HG02642 (cell line): ENCODE measurements at regions not wholly inside any gene's neighbourhood (a gene's known extent, or its start where the extent isn't known, plus 50 kb on each side); places are given as distances from the start of the nearest gene placed in this dataset.

Experiments
- ATAC-seq: cut with Tn5 transposase; IDR thresholded peaks from one replicate; pipeline ENCODE4 v1.9.1; 2021; ENCODE audit warnings: mild to moderate bottlenecking; ENCODE audit not compliant: unreplicated experiment, poor library complexity

DNA sequence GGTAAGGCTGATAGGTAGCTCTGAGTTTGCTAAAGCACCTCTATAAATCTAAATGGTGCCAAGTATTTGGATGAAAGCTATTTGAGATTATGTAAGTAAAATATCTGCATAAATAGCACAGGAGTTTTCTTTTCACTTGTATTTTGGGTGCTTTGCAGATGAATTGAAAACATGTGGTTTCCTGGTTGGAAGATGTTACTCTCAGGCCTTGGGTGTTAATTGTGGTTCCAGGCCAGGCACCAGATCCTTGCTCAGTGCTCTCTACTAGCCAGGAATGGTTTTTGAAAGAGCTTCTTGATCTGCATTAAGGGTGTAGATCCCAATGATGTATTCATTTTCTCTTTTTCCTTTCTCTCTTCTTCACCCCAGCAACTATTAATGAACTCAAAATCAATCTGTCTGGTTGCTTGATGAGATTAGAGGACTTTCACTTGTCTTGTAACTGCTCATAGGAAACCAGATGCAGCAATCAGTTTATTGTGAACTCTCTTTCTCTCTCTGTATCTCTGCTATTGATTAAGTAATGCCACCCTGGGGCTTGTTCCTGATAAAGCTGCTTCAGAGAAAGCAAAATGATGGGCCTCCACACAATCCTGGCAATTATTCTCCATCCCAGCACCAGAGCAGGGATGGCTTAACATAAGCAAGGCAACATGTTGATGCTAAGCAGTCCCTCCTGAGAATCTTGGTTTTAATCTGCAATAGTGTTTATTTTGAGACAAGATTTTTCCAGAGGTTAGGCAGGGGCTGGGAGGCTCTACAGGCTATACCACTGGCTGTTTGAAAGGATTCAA is 147.0 kb upstream of the NTM start:
- ATAC-seq = no peak

DNA sequence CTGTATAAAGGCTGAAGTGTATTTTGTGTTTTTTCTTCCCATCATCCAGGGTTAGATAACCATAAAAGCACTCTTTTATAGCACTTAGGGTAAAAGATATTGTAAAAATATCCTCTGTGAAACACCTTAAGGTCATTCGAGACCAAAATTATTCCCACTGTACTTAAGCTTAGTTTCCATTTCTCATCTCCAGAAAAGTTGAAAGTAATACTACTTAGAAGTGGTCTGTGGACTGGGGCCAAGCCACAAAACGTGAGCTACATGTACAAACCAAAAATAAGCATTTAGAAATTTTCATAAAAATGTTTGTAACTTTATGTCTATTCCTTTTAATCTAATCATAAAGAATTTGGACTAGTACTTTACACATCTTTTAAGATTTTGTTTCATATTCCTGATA is 142.0 kb upstream of the NTM start:
- no peak for ATAC-seq

DNA sequence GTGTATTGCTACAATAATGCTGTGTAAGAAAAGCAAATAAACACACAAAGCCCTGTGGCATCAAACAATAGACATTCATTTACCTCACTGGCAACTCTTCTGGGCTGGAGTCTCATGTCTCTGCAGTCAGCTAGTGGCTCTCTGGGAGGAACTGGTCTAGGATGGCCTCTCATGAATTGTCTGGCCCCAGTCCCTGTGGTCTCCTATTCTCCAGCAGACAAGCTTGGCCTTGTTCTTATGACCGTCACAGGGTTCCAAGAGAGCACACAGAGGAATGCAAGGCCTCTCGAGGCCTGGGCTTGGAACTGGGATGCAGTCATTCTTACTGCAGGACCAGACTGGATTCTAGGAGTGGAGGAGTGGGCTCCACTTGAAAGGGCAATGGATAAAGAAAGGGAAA is 141.2 kb upstream of the NTM start:
- no peak for ATAC-seq

DNA sequence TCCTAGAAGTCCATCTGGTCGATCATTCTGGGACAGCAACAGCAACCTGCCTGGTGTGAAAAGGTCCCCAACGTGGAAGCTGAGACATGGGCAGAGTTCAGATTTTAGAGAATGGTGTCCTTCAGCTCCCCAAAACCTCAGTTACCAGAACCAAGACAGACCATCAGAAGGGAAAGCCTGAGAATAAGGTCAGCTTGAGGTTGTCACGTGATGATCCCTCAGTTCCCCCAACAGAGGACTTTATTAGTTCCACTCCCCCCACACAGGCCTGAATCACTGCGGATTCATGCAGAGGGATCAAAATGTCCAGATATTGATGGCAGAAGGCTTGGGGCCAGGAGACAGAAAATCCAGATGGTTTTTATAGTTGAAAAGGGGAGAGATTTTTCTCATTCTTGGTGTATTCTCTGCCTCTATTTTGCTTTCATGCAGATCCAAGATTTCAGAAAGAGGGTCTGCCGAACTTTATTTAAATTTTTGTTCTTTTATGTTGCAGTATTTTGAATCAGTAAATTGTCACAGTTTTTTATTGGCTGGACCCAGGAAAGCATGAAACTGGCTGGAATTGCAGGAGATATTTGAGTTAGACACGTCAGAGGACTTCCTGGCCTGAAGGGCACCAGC is 139.0 kb upstream of the NTM start:
- no peak for ATAC-seq

DNA sequence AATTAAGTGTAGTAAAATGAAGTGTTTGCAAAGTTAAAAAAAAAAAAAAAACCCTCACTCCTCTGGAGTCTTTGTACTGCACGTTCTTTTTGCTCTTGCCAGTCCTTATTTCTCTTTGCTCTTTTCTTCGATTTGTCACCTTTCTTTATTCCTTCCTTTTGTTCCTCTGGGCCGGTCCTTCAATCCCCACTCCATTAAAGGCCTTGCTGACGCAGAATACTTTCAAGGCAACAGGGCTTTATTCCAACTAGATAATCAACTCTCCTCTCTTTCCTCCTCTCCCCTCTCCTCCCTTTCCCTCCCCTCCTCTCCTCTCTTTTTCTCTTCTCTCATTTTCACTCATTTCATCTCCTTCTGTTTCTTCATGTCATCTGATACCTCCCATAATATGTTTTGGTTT is 138.2 kb upstream of the NTM start:
- ATAC-seq = no peak

DNA sequence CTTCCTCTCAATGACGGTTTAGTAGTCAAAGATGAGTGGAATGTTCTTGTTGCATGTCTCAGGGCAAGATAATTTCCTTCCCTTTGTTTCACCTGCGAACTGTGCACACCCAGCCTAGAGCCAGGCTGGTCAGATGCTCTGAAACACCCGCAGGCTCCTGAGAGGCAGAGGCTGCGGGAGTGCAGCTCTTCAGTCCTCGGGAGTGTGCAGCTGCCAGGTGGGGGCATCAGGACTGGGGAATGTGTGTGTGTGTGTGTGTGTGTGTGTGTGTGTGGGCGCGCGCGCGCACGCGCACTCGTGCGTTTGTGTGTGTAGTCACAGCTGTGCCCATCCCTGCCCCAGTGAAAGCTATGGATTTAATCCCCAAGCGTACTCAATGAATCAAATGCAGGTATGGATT is 136.2 kb upstream of the NTM start:
- no peak for ATAC-seq

DNA sequence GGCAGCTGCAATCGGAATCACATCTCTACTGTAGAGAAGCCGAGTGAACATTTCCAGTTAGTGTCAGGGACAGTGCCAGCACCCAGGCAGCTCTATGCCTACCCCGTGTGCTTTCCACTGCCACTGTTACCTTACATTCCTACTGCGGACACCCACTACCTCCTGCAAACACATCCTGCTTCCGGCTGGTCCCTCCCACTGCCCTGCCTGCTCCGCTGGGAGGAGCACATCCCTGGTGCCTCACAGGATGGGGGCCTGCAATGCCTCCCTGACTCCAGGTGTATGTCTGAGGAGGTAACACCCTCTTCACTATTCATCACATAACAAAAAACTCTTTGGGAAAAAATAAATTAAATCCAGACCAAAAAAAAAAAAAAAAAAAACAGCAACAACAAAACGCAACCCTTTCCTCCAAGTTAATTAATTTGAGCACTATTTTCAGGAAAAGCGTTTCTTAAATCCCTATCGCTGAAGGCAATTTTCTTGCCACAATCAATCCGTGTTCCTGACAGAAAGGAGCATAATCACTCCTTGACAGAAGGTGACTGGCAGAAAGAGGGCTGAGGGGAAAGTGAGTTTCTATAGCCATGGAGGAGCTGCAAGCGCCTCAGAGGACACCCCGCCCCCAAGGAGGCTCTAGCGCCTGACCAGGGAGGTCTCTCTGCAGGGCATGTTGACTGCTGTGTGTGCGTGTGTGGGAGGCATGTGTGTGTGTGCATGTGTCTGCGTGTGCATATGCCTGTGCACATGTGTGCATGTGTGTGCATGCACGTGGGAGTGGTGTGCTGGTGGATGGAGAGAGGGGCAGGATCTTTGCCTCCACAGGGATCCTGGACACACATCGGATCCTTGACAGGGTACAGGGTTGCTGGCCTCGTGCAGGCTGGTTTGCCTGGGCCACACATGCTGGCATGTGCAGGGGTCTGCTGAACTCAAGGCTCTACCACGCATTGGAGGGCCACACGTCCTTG is 134.8 kb upstream of the NTM start:
- ATAC-seq = no peak

DNA sequence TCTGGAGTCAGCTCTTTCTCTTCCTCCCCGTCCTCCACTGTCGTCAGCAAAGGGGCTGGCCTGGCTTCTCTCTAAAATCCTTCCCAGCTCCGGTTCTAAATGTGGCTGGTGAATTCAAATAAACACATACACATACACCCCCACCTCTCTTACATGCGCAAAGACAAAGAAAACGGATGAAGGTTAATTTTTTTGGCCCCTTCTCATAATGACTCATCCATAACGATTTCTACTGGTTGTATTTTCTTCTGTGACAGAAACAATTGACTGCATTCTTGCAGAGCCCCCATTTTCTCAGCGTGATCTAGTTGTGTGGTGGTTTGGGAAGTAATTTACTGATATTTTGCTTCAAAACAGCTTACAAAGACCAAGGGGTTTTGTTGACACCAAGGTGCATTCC is 130.0 kb upstream of the NTM start:
- ATAC-seq = no peak

DNA sequence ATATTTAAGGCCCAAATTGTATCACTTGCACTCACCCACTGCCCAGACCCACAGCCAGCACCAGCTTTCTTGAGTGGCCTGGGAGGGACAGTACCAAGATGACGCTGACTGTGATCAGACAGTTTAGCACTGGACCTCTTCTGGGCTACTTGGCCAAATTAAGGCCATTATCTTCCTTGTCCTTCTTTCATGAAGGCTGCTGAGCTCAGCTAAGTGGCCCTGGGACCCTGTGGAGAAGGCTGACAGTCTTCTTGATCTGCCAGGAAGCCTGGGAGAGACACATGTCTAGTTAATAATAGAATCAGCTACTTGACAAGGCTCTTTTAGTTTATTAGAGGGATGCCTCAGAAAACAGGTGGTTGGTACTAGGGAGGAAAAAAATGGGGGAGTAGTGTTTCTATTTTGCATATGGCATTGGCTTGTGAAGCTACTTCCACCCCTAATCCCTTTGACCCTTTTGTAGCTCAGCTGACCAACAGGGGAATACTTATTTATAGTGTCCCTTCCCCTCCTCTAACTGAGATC is 127.9 kb upstream of the NTM start:
- ATAC-seq = no peak

DNA sequence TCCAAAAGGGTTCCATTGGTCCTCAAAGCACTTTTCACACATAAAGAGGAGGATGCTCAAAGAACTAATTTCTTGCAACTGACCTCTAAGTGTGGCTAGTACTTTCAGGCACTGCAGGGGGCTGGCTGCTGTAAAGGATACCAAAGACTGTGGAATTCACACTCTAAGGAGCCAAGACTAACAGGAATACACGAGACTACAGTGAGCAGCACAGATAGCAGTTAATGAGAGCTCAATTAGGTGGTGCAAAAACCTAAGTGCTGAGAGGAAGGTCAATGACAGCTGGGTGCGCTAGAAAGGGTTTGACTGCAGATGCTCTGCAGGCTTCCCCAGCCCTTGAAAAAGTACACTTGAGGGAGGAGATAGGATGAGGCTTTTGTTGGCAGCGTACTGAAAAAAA is 124.3 kb upstream of the NTM start:
- no peak for ATAC-seq

DNA sequence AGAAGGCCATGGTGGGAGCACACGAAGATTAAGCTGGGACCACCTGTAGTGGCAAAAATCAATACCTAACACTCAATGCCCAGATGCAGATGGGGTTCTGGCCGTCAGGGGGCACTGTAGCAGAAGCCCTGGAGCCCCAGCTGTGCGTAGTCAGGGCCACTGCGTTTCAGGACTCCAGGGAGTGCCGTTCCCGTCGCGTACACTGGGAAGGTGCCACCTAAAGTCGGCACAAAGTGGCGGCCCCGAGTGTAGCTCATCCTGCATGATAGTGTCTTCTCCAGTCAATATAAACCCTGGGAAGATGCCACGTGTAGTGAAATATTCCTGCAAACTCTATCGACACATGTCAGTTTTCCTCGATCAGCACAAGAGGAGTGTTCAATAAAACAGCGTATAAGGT is 123.8 kb upstream of the NTM start:
- ATAC-seq = no peak

DNA sequence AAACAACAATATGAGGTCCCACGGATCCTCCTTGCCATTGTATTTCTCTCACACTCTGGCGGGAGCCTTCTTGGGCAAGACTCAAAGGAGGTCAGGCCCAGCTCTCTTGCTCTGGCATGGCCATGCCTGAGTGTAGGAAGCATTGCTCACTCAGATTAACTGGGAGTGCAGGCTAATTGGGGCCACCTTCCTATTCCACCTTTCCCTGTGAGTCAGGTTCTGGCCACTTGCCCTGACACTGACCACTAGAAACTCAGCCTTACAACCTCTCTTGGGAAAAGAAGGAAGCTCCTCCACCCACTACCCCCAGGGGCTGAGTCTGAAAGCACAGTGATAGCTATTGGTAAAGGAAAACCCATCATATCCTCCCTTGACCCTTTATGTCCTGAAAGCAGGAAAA is 121.8 kb upstream of the NTM start:
- ATAC-seq = no peak

DNA sequence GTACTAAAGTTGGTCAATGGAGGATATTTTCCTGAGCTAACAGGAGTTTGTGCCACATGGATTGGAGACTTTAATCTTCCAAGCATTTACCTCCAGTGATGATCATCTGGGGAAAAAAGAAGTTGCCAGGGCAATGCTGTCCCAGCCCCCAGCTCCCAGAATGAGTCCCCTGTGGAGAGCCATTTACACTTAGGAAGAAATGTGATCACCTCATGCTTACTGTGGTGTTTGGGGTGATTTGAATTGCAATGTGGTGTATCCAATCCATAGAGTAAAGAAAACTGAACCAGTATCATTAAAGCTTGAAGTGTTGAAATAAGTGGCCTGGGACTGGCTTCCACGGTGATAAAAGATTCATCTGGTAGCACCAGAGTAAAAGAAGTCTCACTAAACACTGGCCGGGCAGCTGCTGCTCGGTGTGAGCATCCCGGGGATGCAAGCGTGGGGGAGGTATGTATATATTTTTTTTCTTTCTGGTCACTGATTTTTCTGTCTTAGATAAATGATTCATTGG is 117.2 kb upstream of the NTM start:
- no peak for ATAC-seq

DNA sequence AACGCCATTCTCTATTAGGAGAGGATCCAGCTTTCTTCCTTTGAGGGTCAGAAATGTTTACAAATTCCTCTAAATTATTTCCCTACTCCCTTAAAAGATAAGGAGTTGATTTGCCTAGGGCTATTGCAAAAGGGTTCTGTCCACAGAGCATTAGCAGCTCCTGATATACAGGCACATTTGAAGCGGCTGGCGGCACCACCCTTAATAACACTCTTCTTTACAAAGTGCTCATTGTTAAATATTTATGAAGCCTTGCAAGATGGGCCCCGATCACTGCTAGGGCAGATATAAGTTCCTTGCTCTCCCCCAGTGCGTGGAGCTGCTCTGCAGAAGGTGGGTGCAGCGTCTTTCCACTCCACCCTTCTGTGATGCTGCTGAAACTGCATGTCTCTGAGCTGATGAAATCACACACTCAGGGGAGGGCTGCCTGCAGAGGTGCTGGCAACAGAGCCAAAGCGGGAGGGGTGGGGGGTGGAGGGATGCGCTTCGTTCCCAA is 116.7 kb upstream of the NTM start:
- no peak for ATAC-seq

DNA sequence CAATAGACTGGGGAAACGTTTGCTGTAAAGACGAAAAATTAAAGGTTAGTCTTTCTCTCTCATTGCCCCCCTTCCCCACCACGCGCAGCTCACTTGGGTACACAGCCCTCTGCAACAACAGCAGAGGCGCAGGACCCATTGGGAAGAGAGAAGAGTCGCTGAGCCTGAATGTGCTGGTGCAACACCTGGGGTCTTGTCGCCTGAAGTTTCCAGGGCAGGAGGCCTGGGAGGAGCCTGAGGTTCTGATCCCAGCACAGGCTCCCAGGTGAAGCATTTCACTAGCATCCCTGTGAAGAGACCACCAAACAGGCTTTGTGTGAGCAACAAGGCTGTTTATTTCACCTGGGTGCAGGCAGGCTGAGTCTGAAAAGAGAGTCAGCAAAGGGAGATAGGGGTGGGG is 116.2 kb upstream of the NTM start:
- no peak for ATAC-seq

DNA sequence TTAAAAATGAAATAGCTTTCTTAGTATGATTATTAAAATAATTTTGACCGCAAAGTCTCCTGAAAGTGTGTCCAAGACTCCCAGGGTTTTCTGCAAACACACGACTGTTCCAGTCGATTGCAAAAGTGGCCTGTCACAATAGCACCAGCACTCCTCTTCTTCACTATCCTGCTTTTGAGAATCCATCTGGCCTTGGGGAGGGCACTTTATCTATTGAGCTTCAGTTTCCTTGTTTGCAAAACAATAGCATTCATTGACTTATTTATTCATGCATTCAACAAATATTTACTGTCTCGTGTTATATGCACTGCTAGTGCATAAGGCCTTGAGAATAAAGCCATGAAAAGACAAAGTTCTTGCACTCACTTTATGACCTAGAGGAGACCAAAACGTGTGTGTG is 96.2 kb upstream of the NTM start:
- no peak for ATAC-seq

DNA sequence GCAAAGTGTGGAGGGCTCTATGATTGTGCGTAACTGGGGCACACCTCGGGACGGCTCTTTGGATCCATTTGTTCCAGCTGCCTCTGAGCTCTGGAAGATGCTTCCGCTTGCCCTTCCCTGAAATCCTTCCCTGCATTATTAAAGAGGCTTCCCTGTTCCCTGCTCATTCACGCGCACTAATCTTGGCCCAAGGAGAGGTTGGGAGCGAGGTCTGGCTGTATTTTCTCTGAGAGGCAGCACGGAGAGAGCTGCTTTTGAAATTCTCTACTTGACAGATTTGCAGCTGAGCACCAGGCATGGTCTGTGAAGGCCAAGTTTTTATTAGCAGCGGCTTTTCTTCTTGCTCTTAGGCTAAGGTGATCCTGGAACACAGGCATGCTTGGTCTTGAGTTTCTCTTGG is 94.8 kb upstream of the NTM start:
- ATAC-seq = no peak

DNA sequence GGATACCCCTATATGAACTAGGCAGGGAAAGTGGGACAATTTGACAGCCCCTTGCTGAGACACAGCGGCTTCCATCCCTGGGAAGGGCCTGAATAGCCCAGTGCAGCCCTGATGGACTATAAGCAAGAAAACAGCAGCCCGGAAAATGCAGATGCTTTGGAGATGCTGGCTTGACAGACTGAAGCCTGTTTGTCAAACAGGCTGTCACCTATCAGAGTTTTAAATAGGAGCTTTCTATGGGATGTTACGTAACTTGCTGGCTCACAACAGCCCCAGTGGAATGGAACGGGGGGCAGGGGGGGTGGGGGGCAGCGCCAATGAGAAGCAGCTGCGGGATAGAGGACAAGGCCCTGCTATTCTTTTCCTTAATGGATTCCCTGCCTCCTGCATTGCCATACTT is 91.9 kb upstream of the NTM start:
- no peak for ATAC-seq

DNA sequence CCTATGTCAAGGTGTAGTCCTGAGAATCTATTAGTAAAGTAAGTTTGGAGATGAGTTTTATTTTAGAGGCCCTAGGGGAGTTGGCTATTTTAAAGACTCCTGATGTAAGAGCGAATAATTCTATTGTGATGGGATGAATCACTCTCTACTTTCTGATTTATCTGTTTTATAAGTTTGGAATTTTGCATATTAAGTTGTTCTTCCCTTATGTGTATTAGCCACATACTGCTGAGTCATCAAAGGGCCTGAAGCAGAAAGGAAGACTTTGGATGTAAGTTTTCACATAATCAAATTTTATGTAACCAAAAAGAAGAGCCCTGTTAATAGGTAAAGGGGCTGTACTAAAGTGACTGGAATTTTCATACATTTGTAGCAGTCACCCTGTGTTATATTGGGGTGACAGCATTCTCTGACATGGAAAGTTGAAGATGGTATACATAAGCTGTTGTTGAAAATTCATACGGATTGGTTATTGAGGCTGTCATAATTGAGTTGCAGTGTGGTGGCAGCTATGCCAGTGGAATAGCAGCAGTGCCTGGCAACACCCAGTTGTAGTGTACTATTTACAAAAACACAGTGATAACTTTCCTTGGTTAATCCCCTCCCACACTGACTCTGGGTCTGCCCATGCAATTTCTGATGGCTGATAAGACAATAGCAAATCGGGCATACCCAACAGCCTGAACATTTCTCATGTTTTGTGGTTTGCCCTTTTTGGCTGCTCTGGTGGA is 90.6 kb upstream of the NTM start:
- ATAC-seq = no peak

DNA sequence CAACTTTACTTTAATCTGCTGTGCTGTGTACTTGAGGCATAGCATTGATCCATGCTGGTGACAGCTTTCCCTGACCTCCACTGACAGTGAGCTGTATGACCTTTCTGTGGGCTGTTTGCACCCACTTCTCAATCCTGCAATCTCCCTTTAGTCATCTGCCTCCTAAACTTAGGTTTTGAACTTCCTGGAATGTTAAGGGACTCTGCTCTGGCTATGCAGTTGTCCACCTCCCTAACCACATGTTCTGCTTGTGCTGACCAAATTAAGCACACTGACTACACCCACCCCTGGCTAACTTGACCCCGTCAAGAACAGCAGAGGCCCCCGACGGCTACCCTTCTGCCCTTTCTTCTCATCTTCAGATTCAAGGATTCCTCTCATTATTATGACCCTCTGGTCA is 89.1 kb upstream of the NTM start:
- ATAC-seq = no peak
